ENCODE measurements at regions not wholly inside any gene's neighbourhood (a gene's known extent, or its start where the extent isn't known, plus 50 kb on each side); places are given as distances from the start of the nearest gene placed in this dataset.

DNA sequence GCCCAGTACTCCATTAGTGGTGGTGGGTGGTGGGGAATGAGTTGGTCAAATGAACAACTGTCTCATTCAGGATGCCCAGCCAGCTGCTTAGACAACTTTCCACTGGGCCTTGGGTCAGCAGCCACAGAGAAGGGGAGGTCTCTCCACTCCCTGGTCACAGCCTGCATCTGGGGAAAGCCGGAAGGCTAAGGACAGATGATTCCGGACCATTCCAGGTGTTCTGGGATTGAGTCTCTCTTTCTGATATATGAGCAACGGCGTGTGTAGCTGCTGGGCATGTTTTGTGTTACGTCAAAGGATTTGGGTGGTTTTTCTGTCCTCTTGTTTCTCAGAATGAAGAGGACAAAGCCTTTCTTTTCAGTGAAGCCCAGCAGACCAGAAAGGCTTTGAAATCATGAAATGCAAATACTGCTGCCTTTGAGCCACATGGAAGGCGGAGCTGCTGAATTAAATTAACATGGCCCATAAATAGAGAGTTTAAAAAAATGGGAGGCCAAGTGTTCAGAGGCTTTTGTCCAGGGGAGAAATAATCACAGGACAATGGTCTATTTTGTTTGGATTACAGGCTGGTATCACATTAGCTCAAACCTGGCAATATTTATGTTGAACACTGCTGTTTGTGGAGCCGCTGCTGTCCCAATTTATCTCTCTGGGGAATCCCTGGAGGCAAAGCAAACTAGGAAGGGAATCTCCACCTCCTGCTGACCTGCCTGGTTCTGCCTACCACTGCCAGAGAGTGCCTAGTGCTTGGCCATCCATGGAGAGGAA is 234.4 kb upstream of the E2F8 start (continued):
- TF ChIP-seq, protein P1, sequence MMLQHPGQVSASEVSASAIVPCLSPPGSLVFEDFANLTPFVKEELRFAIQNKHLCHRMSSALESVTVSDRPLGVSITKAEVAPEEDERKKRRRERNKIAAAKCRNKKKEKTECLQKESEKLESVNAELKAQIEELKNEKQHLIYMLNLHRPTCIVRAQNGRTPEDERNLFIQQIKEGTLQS (IDR thresholded peaks at IDR 0.05; ENCODE audit: insufficient read depth, low read depth, low read length): no peak
- TF ChIP-seq JUN (IDR thresholded peaks at IDR 0.05; ENCODE audit: low read depth, low read length) (no peak), EZH2 (IDR thresholded peaks at IDR 0.05; ENCODE audit: low read depth, low read length, severe bottlenecking) (no peak), SIX5 (IDR thresholded peaks at IDR 0.05; ENCODE audit: low read depth, low read length) (no peak), GABPA (IDR thresholded peaks at IDR 0.05; ENCODE audit: borderline replicate concordance, insufficient read depth, low read length) (no peak), SIN3A (conservative IDR thresholded peaks at IDR 0.05 in 1 of 2, IDR thresholded peaks at IDR 0.05 in 1 of 2; ENCODE audit: low read depth in 1 of 2, low read length in 2 of 2) (no peak), NRF1 (IDR thresholded peaks at IDR 0.05; ENCODE audit: low read depth, low read length) (no peak), SAP30 (IDR thresholded peaks at IDR 0.05; ENCODE audit: insufficient read depth, insufficient replicate concordance, low read length) (no peak)
